WTC11 (cell line): ENCODE measurements at regions not wholly inside any gene's neighbourhood (a gene's known extent, or its start where the extent isn't known, plus 50 kb on each side); places are given as distances from the start of the nearest gene placed in this dataset.

Experiments used
- CTCF ChIP-seq: fragments of 200-600 bp; IDR thresholded peaks from 2 replicates; pipeline ENCODE4 v1.8.0; 2022; ENCODE audit warnings: antibody characterized with exemption
- FOXP4 ChIP-seq: sonication (generic); formaldehyde crosslinking; IDR thresholded peaks from 2 replicates; pipeline ENCODE4 v1.8.0; 2022; ENCODE audit warnings: mild to moderate bottlenecking, missing genetic modification reagents
- HMGXB4 ChIP-seq: sonication (generic); formaldehyde crosslinking; IDR thresholded peaks from 2 replicates; pipeline ENCODE4 v1.8.1; 2023; ENCODE audit warnings: mild to moderate bottlenecking, moderate library complexity, missing genetic modification reagents
- JUN ChIP-seq: sonication (generic); formaldehyde crosslinking; IDR thresholded peaks from 2 replicates; pipeline ENCODE4 v1.8.0; 2023; ENCODE audit warnings: mild to moderate bottlenecking, missing genetic modification reagents
- MXD4 ChIP-seq: fragments of 250-450 bp; sonication (Bioruptor Pico); IDR thresholded peaks from 2 replicates; pipeline ENCODE4 v1.8.0; 2021; ENCODE audit warnings: mild to moderate bottlenecking, moderate library complexity, borderline replicate concordance
- NFYB ChIP-seq: sonication (generic); formaldehyde crosslinking; conservative IDR thresholded peaks from 2 replicates; pipeline ENCODE4 v1.8.0; 2022; ENCODE audit warnings: low read depth, missing genetic modification reagents
- PREB ChIP-seq: sonication (generic); formaldehyde crosslinking; IDR thresholded peaks from 2 replicates; pipeline ENCODE4 v1.8.1; 2022; ENCODE audit warnings: mild to moderate bottlenecking, missing genetic modification reagents, moderate library complexity, borderline replicate concordance
- RELA ChIP-seq: sonication (generic); formaldehyde crosslinking; IDR thresholded peaks from 2 replicates; pipeline ENCODE4 v1.8.1; 2022; ENCODE audit warnings: missing genetic modification reagents, mild to moderate bottlenecking, borderline replicate concordance
- ZNF219 ChIP-seq: sonication (generic); formaldehyde crosslinking; IDR thresholded peaks from 2 replicates; pipeline ENCODE4 v1.8.0; 2023; ENCODE audit warnings: missing genetic modification reagents, mild to moderate bottlenecking, borderline replicate concordance

DNA sequence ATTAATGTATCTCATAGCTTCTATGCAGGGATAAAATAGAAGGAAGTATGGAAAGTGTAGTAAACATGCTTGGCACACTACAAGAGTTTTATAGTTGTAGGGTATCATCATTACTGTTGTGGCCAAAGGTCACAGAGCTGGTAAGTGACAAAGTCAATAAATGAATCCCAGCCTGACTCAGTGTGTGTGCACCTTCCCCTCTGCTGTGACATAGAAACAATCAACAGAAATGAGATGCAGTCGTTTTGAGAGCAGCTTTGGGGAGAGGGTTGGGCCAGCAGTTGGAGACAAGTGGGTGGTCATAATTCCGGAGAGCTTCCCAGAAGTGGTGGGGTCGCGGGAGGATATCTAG is 82.4 kb upstream of the RBPJ start:
- TF ChIP-seq HMGXB4 (CRISPR knock-in tag), result no peak
- TF ChIP-seq FOXP4 (CRISPR knock-in tag), result no peak
- no peak for TF ChIP-seq ZNF219
- no peak for TF ChIP-seq MXD4 (CRISPR knock-in tag)
- TF ChIP-seq PREB (CRISPR knock-in tag), result no peak
- TF ChIP-seq CTCF, result no peak
- no peak for TF ChIP-seq RELA (CRISPR knock-in tag)
- TF ChIP-seq NFYB (CRISPR knock-in tag), result no peak
- TF ChIP-seq JUN (CRISPR knock-in tag), result no peak
